ENCODE measurements at regions not wholly inside any gene's neighbourhood (a gene's known extent, or its start where the extent isn't known, plus 50 kb on each side); places are given as distances from the start of the nearest gene placed in this dataset.
"Not testable (repeated sequence)": the region's sequence is repeated elsewhere in the genome, so short reads cannot be mapped to it uniquely, and the experiment has no call there.

DNA sequence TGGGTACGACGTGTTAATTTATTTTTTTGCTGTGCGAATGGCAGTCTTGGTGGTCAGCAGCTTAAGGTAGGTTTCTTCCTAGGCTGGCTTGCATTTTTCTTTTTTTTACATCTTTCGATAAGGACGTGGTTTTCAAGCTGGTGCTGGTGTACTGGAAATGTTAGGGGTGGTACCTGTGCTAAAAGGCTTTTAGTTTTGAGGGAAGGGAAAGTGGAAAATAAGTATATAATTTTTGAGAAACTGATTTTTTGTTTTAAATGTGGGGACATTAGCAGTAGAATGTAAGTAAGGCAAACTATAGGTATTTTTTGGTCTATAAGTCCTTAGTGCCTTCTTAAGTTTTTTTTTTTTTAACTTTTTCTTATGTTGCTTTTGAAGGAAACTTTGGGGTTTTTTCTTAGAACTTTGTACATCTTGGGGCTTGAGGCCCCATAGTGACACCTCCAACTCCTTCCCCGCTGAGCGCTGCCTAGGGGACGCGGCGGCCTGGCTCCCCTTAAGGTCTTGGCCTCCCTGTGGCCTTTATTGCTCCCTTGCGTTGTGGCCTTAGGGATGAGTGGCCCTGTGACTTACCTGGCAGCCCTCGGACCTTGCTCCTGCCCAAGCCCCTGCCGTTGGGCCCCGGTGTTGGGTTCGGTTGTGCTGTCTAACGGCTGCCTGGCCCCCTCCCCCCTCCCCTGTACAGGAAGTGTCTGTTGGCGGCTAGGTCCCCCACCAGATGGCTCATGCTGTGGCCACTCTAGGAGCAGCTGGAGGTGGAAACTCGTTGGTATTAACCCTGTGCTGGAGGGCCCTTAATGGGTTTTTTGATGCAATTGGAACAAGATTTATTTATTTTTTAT is 88.0 kb upstream of the RPRML start:
- peak; percentile 57 to 74 for DNase-seq (ENCODE audit: low spot score in 2 of 2)
- Histone ChIP-seq H3K27ac (peak overlapping the region; percentile 86 to 88), H3K27me3 (no peaks in the 10 kb centered on the region), H3K36me3 (no peaks in the 10 kb centered on the region), H3K4me3 (peak overlapping the region; percentile 71 to 85 (median 80)), H3K4me1 (no peaks in the 10 kb centered on the region), H3K9me3 (no peaks in the 10 kb centered on the region)
- TF ChIP-seq, protein P1, sequence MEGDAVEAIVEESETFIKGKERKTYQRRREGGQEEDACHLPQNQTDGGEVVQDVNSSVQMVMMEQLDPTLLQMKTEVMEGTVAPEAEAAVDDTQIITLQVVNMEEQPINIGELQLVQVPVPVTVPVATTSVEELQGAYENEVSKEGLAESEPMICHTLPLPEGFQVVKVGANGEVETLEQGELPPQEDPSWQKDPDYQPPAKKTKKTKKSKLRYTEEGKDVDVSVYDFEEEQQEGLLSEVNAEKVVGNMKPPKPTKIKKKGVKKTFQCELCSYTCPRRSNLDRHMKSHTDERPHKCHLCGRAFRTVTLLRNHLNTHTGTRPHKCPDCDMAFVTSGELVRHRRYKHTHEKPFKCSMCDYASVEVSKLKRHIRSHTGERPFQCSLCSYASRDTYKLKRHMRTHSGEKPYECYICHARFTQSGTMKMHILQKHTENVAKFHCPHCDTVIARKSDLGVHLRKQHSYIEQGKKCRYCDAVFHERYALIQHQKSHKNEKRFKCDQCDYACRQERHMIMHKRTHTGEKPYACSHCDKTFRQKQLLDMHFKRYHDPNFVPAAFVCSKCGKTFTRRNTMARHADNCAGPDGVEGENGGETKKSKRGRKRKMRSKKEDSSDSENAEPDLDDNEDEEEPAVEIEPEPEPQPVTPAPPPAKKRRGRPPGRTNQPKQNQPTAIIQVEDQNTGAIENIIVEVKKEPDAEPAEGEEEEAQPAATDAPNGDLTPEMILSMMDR (IDR thresholded peaks at IDR 0.05) = no peak
- TF ChIP-seq POLR2A (IDR thresholded peaks at IDR 0.05) (peak; percentile 26), POLR2AphosphoS5 (IDR thresholded peaks at IDR 0.05) (peak; percentile 62 to 78 (median 70))
- intact Hi-C loops (cut with DNase I; ENCODE audit: low total_unique reads) = no loop called here

DNA sequence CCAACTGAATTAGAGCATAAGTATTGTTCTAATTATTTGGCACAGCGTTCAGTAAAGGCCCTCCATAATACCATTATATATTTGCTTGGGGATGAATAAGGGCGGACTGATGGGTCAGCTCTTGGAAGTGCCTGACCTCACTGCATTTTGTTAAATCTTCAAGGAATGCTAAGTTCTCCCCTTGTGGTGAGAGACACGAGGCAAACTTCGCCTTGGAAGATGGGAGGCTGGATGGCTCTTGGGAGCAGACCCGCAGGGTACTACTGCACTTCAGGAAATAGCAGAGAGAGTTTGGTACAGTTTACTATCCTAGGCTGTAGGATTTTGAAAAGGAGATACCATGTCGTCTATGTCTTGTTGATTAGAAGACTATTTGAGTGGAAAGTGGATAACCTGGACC is 87.0 kb upstream of the RPRML start:
- no peaks in the 10 kb centered on the region for H3K4me1 ChIP-seq
- H3K4me3 ChIP-seq = no peak overlapping the region
- no peak for DNase-seq (ENCODE audit: low spot score in 2 of 2)
- H3K27me3 ChIP-seq = no peaks in the 10 kb centered on the region
- H3K9me3 ChIP-seq = no peaks in the 10 kb centered on the region
- no peak overlapping the region for H3K27ac ChIP-seq
- intact Hi-C loops (cut with DNase I; ENCODE audit: low total_unique reads) = no loop called here
- TF ChIP-seq POLR2A (IDR thresholded peaks at IDR 0.05) = no peak
- TF ChIP-seq, protein P1 (IDR thresholded peaks at IDR 0.05) = no peak
- H3K36me3 ChIP-seq = no peaks in the 10 kb centered on the region

DNA sequence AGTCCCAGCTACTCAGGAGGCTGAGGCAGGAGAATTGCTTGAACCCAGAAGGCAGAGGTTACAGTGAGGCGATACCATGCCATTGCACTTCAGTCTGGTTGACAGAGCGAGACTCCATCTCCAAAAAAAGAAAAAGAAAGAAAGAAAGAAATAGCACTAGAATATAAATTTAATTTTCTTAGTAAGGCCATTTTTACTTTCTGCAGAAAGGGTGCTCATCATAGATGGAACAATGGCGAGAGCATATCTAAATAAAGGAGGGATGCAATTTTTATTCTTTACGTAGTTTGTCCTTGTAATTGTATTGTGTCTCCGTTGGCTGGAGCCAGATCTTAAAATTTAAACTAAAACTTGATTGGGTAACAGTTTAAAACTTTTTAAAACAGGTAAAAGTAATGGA is 85.6 kb upstream of the RPRML start:
- Histone ChIP-seq H3K27me3 (no peaks in the 10 kb centered on the region), H3K36me3 (no peaks in the 10 kb centered on the region), H3K4me3 (no peak overlapping the region), H3K27ac (no peak overlapping the region), H3K9me3 (no peaks in the 10 kb centered on the region), H3K4me1 (no peaks in the 10 kb centered on the region)
- no peak for TF ChIP-seq POLR2A (IDR thresholded peaks at IDR 0.05)
- TF ChIP-seq, protein P1 (IDR thresholded peaks at IDR 0.05) = no peak
- no peak for TF ChIP-seq POLR2AphosphoS5 (IDR thresholded peaks at IDR 0.05)
- intact Hi-C loops (cut with DNase I; ENCODE audit: low total_unique reads) = no loop called here
- DNase-seq (ENCODE audit: low spot score in 2 of 2) = no peak

DNA sequence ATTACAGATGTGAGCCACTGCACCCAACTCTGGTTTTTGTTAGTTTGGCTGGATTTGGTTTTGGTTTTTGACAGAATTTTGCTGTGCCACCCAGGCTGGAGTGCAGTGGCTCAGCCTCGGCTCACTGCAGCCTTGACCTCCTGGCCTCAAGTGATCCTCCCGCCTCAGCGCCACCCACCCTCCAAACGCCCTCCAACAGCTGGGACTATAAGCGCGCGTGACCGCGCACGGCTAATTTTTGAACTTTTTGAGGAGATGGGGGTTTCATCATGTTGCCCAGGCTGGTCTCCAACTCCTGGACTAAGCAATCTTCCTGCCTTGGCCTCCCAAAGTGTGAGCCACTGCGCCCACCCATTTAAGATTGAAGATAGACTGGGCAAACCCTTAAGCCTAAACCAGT is 84.4 kb upstream of the RPRML start:
- no peak overlapping the region for H3K27ac ChIP-seq
- no peak overlapping the region for H3K4me3 ChIP-seq
- H3K36me3 ChIP-seq = no peaks in the 10 kb centered on the region
- TF ChIP-seq, protein P1 (IDR thresholded peaks at IDR 0.05) = no peak
- no peak for TF ChIP-seq POLR2A (IDR thresholded peaks at IDR 0.05)
- no peak for TF ChIP-seq POLR2AphosphoS5 (IDR thresholded peaks at IDR 0.05)
- H3K4me1 ChIP-seq = no peaks in the 10 kb centered on the region
- no peaks in the 10 kb centered on the region for H3K27me3 ChIP-seq
- intact Hi-C loops (cut with DNase I; ENCODE audit: low total_unique reads) = no loop called here
- DNase-seq (ENCODE audit: low spot score in 2 of 2) = no peak
- no peaks in the 10 kb centered on the region for H3K9me3 ChIP-seq

DNA sequence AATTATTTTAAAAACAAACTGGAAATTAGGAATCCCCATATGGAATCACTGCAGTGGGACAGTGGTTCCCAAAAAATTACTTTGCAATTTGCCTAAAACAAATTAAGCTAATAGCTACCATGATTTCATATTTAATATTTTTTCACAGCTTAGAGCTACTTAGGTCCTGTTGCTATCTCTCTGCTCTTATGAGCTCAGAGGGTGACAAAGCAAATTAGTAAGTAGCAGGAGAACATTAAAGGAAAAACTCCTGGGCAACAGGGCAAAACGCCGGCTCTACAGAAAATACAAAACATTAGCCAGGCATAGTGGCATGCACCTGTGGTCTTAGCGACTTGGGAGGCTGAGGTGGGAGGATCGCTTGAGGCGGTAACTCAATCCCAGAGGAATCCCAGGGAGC is 83.8 kb upstream of the RPRML start:
- H3K4me1 ChIP-seq; H3K36me3 ChIP-seq; H3K4me3 ChIP-seq; H3K9me3 ChIP-seq; H3K27ac ChIP-seq; DNase-seq (ENCODE audit: low spot score in 2 of 2); intact Hi-C loops (cut with DNase I; ENCODE audit: low total_unique reads); H3K27me3 ChIP-seq: not testable (repeated sequence)

DNA sequence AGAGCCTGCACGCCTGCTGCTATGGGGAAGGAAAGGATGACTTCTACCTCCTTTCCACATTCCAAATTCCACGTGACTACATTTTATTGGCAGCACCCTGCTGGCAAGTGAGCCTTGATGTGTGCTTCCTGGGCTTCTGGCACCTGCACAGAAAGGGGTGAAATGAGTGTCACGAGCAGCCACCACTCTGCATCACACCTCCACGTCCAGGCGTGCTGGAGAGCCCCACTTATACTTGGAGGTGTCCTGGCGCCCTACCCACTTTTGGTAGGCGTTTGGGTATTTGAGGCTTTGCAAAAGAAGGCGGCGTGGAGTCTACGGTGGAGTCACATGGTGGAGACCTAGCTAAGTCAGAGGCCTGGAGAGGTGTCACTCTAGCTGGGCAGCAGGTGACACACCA is 81.0 kb upstream of the RPRML start:
- H3K27ac ChIP-seq; H3K27me3 ChIP-seq; H3K4me3 ChIP-seq; H3K36me3 ChIP-seq; H3K4me1 ChIP-seq; DNase-seq (ENCODE audit: low spot score in 2 of 2); intact Hi-C loops (cut with DNase I; ENCODE audit: low total_unique reads); H3K9me3 ChIP-seq: not testable (repeated sequence)
